ENCODE measurements at regions not wholly inside any gene's neighbourhood (a gene's known extent, or its start where the extent isn't known, plus 50 kb on each side); places are given as distances from the start of the nearest gene placed in this dataset.

DNA sequence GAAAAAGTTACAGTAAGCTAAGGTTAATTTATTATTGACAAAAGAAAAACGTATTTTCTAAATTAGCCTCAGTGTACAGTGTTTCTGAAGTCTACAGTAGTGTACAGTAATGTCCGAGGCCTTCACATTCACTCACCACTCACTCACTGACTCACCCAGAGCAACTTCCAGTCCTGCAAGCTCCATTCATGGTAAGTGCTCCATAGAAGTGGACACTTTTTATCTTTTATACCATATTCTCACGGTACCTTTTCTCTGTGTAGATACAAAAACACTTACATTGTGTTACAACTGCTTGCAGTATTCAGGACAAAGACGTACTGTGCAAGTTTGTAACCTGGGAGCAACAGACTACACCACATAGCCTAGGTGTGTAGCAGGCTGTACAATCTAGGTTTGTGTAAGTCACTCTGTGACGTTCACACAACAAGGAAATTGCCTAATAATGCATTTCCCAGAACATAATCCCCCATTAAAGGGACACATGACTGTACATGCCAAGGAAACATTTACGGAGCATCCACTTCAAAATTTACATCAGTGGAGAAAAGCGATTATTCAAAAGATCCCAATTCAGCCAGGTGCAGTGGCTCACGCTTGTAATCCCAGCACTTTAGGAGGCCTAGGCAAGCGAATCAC lies 133.4 kb downstream of the BANF2 start:
- TF ChIP-seq CTCF (IDR thresholded peaks at IDR 0.05; ENCODE audit: borderline replicate concordance, extremely low read depth, low read length, poor library complexity, severe bottlenecking) (no peak), EZH2 (IDR thresholded peaks at IDR 0.05; ENCODE audit: borderline replicate concordance, low read depth, low read length, severe bottlenecking) (no peak)
- no peak overlapping the region for H3K4me2 ChIP-seq (ENCODE audit: insufficient read depth, low read length)
- DNase-seq (no peak), ATAC-seq (ENCODE audit: insufficient read depth, low read depth) (no peak)
- H2AFZ ChIP-seq (ENCODE audit: low read depth, low read length), result no peak overlapping the region
- H3K36me3 ChIP-seq (ENCODE audit: insufficient read depth, low read length), result no peaks in the 10 kb centered on the region
- no peaks in the 10 kb centered on the region for H3K9me3 ChIP-seq (ENCODE audit: insufficient read depth, low read length, severe bottlenecking)
- no peak overlapping the region for H3K4me3 ChIP-seq (ENCODE audit: low read depth in 1 of 2, low read length in 2 of 2)
- H3K79me2 ChIP-seq (ENCODE audit: insufficient read depth, low read length), result no peaks in the 10 kb centered on the region
- no peak overlapping the region for H3K27ac ChIP-seq (ENCODE audit: low read length)
- no peaks in the 10 kb centered on the region for H3K4me1 ChIP-seq (ENCODE audit: insufficient read depth, low read length)
- peaks cover 4% of the 10 kb centered on the region for H3K27me3 ChIP-seq (ENCODE audit: insufficient read depth, low read length, poor library complexity)
- no peak overlapping the region for H3K9ac ChIP-seq (ENCODE audit: low read depth, low read length)
- no peaks in the 10 kb centered on the region for H4K20me1 ChIP-seq (ENCODE audit: insufficient read depth, low read length)

- no peaks in the 10 kb centered on the region for H4K20me1 ChIP-seq (ENCODE audit: insufficient read depth, low read length)
- H3K79me2 ChIP-seq (ENCODE audit: insufficient read depth, low read length), result no peaks in the 10 kb centered on the region
- ATAC-seq (ENCODE audit: insufficient read depth, low read depth) (no peak), DNase-seq (no peak)
- H3K27me3 ChIP-seq (ENCODE audit: insufficient read depth, low read length, poor library complexity), result peaks cover 4% of the 10 kb centered on the region
- no peaks in the 10 kb centered on the region for H3K36me3 ChIP-seq (ENCODE audit: insufficient read depth, low read length)
- no peaks in the 10 kb centered on the region for H3K9me3 ChIP-seq (ENCODE audit: insufficient read depth, low read length, severe bottlenecking)
- H3K9ac ChIP-seq (ENCODE audit: low read depth, low read length), result no peak overlapping the region
- H3K27ac ChIP-seq (ENCODE audit: low read length), result no peak overlapping the region
- H3K4me2 ChIP-seq (ENCODE audit: insufficient read depth, low read length), result no peak overlapping the region
- TF ChIP-seq CTCF (IDR thresholded peaks at IDR 0.05; ENCODE audit: borderline replicate concordance, extremely low read depth, low read length, poor library complexity, severe bottlenecking), result no peak
- TF ChIP-seq EZH2 (IDR thresholded peaks at IDR 0.05; ENCODE audit: borderline replicate concordance, low read depth, low read length, severe bottlenecking), result no peak
- no peaks in the 10 kb centered on the region for H3K4me1 ChIP-seq (ENCODE audit: insufficient read depth, low read length)
- H3K4me3 ChIP-seq (ENCODE audit: low read depth in 1 of 2, low read length in 2 of 2), result no peak overlapping the region
- no peak overlapping the region for H2AFZ ChIP-seq (ENCODE audit: low read depth, low read length)
Measured at GRCh38 chr20:17832236-17832915, 132.6 kb downstream of the BANF2 start.

DNA sequence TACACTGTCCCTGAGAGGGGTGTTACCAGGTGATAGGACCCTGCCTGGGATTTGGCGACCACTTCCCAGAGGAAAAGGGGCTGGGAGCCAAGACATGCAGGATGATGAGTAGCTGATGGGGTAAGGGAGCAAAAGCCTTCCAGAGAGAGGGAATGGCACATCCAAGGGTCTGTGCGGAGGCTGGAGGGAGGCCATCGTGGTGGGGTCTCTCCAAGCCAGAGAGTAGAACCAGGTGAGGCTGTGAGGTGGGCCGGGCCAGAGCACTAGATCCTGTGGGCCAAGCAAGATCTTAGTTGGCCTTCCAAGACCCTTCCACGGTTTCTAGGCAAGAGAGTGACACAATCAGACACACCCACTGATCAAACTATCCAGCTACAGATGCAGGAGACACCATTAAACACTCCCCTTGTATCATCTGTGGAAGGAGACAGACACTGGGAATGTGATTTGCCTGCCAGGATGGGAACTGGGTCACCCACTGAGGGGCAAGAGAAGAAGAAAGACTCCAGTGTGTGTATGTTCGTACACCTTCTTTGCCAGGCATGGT lies 128.9 kb downstream of the BANF2 start:
- no peaks in the 10 kb centered on the region for H3K4me1 ChIP-seq (ENCODE audit: insufficient read depth, low read length)
- TF ChIP-seq CTCF (IDR thresholded peaks at IDR 0.05; ENCODE audit: borderline replicate concordance, extremely low read depth, low read length, poor library complexity, severe bottlenecking) (no peak), EZH2 (IDR thresholded peaks at IDR 0.05; ENCODE audit: borderline replicate concordance, low read depth, low read length, severe bottlenecking) (no peak)
- H3K4me3 ChIP-seq (ENCODE audit: low read depth in 1 of 2, low read length in 2 of 2), result no peak overlapping the region
- no peak overlapping the region for H2AFZ ChIP-seq (ENCODE audit: low read depth, low read length)
- H3K9ac ChIP-seq (ENCODE audit: low read depth, low read length), result no peak overlapping the region
- no peaks in the 10 kb centered on the region for H4K20me1 ChIP-seq (ENCODE audit: insufficient read depth, low read length)
- H3K4me2 ChIP-seq (ENCODE audit: insufficient read depth, low read length), result no peak overlapping the region
- H3K27me3 ChIP-seq (ENCODE audit: insufficient read depth, low read length, poor library complexity), result peaks cover 4% of the 10 kb centered on the region
- no peaks in the 10 kb centered on the region for H3K36me3 ChIP-seq (ENCODE audit: insufficient read depth, low read length)
- no peak overlapping the region for H3K27ac ChIP-seq (ENCODE audit: low read length)
- no peaks in the 10 kb centered on the region for H3K9me3 ChIP-seq (ENCODE audit: insufficient read depth, low read length, severe bottlenecking)
- DNase-seq, result no peak
- no peaks in the 10 kb centered on the region for H3K79me2 ChIP-seq (ENCODE audit: insufficient read depth, low read length)
- ATAC-seq (ENCODE audit: insufficient read depth, low read depth), result no peak

Data from DND-41 (cell line).